SU-DHL-6 (cell line): ENCODE measurements at regions not wholly inside any gene's neighbourhood (a gene's known extent, or its start where the extent isn't known, plus 50 kb on each side); places are given as distances from the start of the nearest gene placed in this dataset.

Experiments used
- H2AFZ ChIP-seq: fragments of 200-600 bp; sonication (generic); 2 replicates; pipeline ENCODE4 v1.6.1; 2014; ENCODE audit warnings: low read depth, mild to moderate bottlenecking, moderate library complexity, mixed read lengths, antibody characterized with exemption, low read length; ENCODE audit not compliant: severe bottlenecking
- H3F3A ChIP-seq: fragments of 200-600 bp; shearing (Covaris generic); 2 replicates; pipeline ENCODE4 v1.6.0; 2016; ENCODE audit warnings: antibody characterized with exemption, mild to moderate bottlenecking; ENCODE audit not compliant: insufficient read depth
- H3K27ac ChIP-seq: fragments of 200-600 bp; sonication (generic); 2 replicates; pipeline ENCODE4 v1.5.1; 2016; ENCODE audit warnings: low read depth, mild to moderate bottlenecking, low read length, moderate library complexity, mixed read lengths
- H3K27me3 ChIP-seq: fragments of 200-600 bp; sonication (generic), shearing (Covaris generic); 2 replicates; pipeline ENCODE4 v1.6.0; 2014; ENCODE audit warnings: mild to moderate bottlenecking, low read length
- H3K36me3 ChIP-seq: fragments of 200-600 bp; sonication (generic); 2 replicates; pipeline ENCODE4 v1.6.1; 2014; ENCODE audit warnings: mild to moderate bottlenecking, low read length, mixed read lengths
- H3K4me2 ChIP-seq: fragments of 300-600, 200-600 bp; shearing (Covaris generic), sonication (generic); 2 replicates; pipeline ENCODE4 v1.6.0; 2014; ENCODE audit warnings: low read length, low read depth, mild to moderate bottlenecking; ENCODE audit not compliant: poor library complexity, severe bottlenecking
- H3K4me3 ChIP-seq: fragments of 200-600 bp; sonication (generic); 2 replicates; pipeline ENCODE4 v1.5.1; 2014; ENCODE audit warnings: antibody characterized with exemption, low read length, mild to moderate bottlenecking, mixed read lengths; ENCODE audit not compliant: insufficient read depth, poor library complexity, severe bottlenecking
- H3K79me2 ChIP-seq: fragments of 200-600 bp; sonication (generic); 2 replicates; pipeline ENCODE4 v1.6.1; 2014; ENCODE audit warnings: mild to moderate bottlenecking, low read length, moderate library complexity; ENCODE audit not compliant: insufficient read depth
- H3K9ac ChIP-seq: fragments of 200-600 bp; sonication (generic); 2 replicates; pipeline ENCODE4 v1.7.0; 2014; ENCODE audit warnings: mild to moderate bottlenecking, low read length
- H3K9me2 ChIP-seq: fragments of 200-600 bp; sonication (generic); replicated peaks from 2 replicates; pipeline ENCODE4 v1.6.1; 2014; ENCODE audit warnings: low read length; ENCODE audit not compliant: insufficient read depth
- H3K9me3 ChIP-seq: fragments of 200-600 bp; sonication (generic); 2 replicates; pipeline ENCODE4 v1.6.1; 2014; ENCODE audit warnings: low read length, mixed read lengths; ENCODE audit not compliant: insufficient read depth
- H4K20me1 ChIP-seq: fragments of 200-600 bp; sonication (generic); 2 replicates; pipeline ENCODE4 v1.6.1; 2014; ENCODE audit warnings: low read depth, mild to moderate bottlenecking, antibody characterized with exemption, low read length, moderate library complexity, mixed read lengths
- CTCF ChIP-seq: fragments of 200-600 bp; sonication (generic); IDR thresholded peaks from one replicate; pipeline ENCODE4 v1.5.1; 2017; ENCODE audit warnings: antibody characterized with exemption, mild to moderate bottlenecking, low read length, moderate library complexity; ENCODE audit not compliant: insufficient read depth, poor library complexity, severe bottlenecking
- EZH2phosphoT487 ChIP-seq: fragments of 200-600 bp; sonication (generic), shearing (Covaris generic); conservative IDR thresholded peaks from 2 replicates; pipeline ENCODE4 v1.6.1; 2018; ENCODE audit warnings: mild to moderate bottlenecking, antibody characterized with exemption, low read length, moderate library complexity, mixed read lengths

GRCh38 chr12:114265036-114265435 is 140.9 kb downstream of the TBX5 start:
- Histone ChIP-seq H3K36me3 (no peaks in the 10 kb centered on the region), H4K20me1 (no peaks in the 10 kb centered on the region), H3K9me3 (no peaks in the 10 kb centered on the region), H3K9ac (no peak overlapping the region), H2AFZ (no peak overlapping the region), H3K79me2 (no peaks in the 10 kb centered on the region), H3K9me2 (no peaks in the 10 kb centered on the region), H3K27ac (no peak overlapping the region), H3K4me3 (no peak overlapping the region), H3F3A (no peaks in the 10 kb centered on the region), H3K27me3 (no peaks in the 10 kb centered on the region), H3K4me2 (no peak overlapping the region)
- no peak for TF ChIP-seq EZH2phosphoT487

GRCh38 chr12:114263056-114263805 is 142.7 kb downstream of the TBX5 start:
- Histone ChIP-seq H3K9me2 (no peaks in the 10 kb centered on the region), H3K9ac (no peak overlapping the region)
- TF ChIP-seq EZH2phosphoT487 (no peak), CTCF (no peak)

GRCh38 chr12:114257687-114258086 is 148.3 kb downstream of the TBX5 start:
- Histone ChIP-seq H3K27me3 (no peaks in the 10 kb centered on the region), H3K36me3 (no peaks in the 10 kb centered on the region), H4K20me1 (no peaks in the 10 kb centered on the region), H3K9ac (no peak overlapping the region), H3K4me2 (no peak overlapping the region), H2AFZ (no peak overlapping the region), H3K4me3 (no peak overlapping the region), H3F3A (no peaks in the 10 kb centered on the region), H3K9me2 (no peaks in the 10 kb centered on the region), H3K27ac (no peak overlapping the region), H3K9me3 (no peaks in the 10 kb centered on the region), H3K79me2 (no peaks in the 10 kb centered on the region)
- TF ChIP-seq EZH2phosphoT487 (no peak), CTCF (no peak)

More at GRCh38 chr12:114263056-114263805, 142.7 kb downstream of the TBX5 start:
- Histone ChIP-seq H3K36me3 (no peaks in the 10 kb centered on the region), H3K4me2 (no peak overlapping the region), H3K79me2 (no peaks in the 10 kb centered on the region), H3K4me3 (no peak overlapping the region), H4K20me1 (no peaks in the 10 kb centered on the region), H3K27me3 (no peaks in the 10 kb centered on the region), H2AFZ (no peak overlapping the region), H3K27ac (no peak overlapping the region), H3F3A (no peaks in the 10 kb centered on the region), H3K9me3 (no peaks in the 10 kb centered on the region)

- H3K9me3 ChIP-seq = no peaks in the 10 kb centered on the region
- H3K79me2 ChIP-seq = no peaks in the 10 kb centered on the region
- H4K20me1 ChIP-seq = no peaks in the 10 kb centered on the region
- H3F3A ChIP-seq = no peaks in the 10 kb centered on the region
- H3K9ac ChIP-seq = no peak overlapping the region
- H2AFZ ChIP-seq = no peak overlapping the region
- no peak overlapping the region for H3K4me3 ChIP-seq
- H3K27me3 ChIP-seq = no peaks in the 10 kb centered on the region
- TF ChIP-seq CTCF = no peak
- no peak for TF ChIP-seq EZH2phosphoT487
- no peak overlapping the region for H3K27ac ChIP-seq
- H3K36me3 ChIP-seq = no peaks in the 10 kb centered on the region
- no peaks in the 10 kb centered on the region for H3K9me2 ChIP-seq
- H3K4me2 ChIP-seq = no peak overlapping the region
Observed at GRCh38 chr12:114254998-114255397, 150.9 kb downstream of the TBX5 start.
